ENCODE measurements at regions not wholly inside any gene's neighbourhood (a gene's known extent, or its start where the extent isn't known, plus 50 kb on each side); places are given as distances from the start of the nearest gene placed in this dataset.
"Not testable (repeated sequence)": the region's sequence is repeated elsewhere in the genome, so short reads cannot be mapped to it uniquely, and the experiment has no call there.

GRCh38 chrX:50980251-50980650 lies 69.7 kb downstream of the BMP15 start:
- no peaks in the 10 kb centered on the region for H3K27me3 ChIP-seq (replicated peaks; ENCODE audit: insufficient read depth)
- H3K4me1 ChIP-seq (replicated peaks): no peaks in the 10 kb centered on the region
- H3K4me3 ChIP-seq: no peak overlapping the region
- intact Hi-C loops (cut with DNase I): no loop called here
- no peaks in the 10 kb centered on the region for H3K36me3 ChIP-seq
- WGBS: 75% methylated on average over 3 of the region's 3 CpGs
- H3K27ac ChIP-seq: no peak overlapping the region
- DNase-seq (ENCODE audit: low spot score): no peak
- no peak for TF ChIP-seq POLR2A (IDR thresholded peaks at IDR 0.05)
- TF ChIP-seq CTCF (IDR thresholded peaks at IDR 0.05): no peak
- no peak for TF ChIP-seq POLR2AphosphoS5 (IDR thresholded peaks at IDR 0.05)
- no peaks in the 10 kb centered on the region for H3K9me3 ChIP-seq

GRCh38 chrX:50988649-50989048 lies 78.1 kb downstream of the BMP15 start:
- TF ChIP-seq POLR2AphosphoS5 (IDR thresholded peaks at IDR 0.05): no peak
- no peak for TF ChIP-seq POLR2A (IDR thresholded peaks at IDR 0.05)
- peak in 1 of 4 experiments; percentile 27 for TF ChIP-seq CTCF (IDR thresholded peaks at IDR 0.05)
- intact Hi-C loops (cut with DNase I): loop anchor here (5.0 kb wide), 1 partner anchor 241 kb away; no protein-coding TSS in a partner anchor
- Histone ChIP-seq H3K36me3 (no peaks in the 10 kb centered on the region), H3K4me1 (replicated peaks) (no peaks in the 10 kb centered on the region), H3K4me3 (no peak overlapping the region), H3K9me3 (no peaks in the 10 kb centered on the region), H3K27ac (no peak overlapping the region), H3K27me3 (replicated peaks; ENCODE audit: insufficient read depth) (no peaks in the 10 kb centered on the region)
- WGBS: 63% methylated on average over 2 of the region's 2 CpGs
- peak; percentile 4 for DNase-seq (ENCODE audit: low spot score)

- no peak overlapping the region for H3K27ac ChIP-seq
- H3K9me3 ChIP-seq: no peaks in the 10 kb centered on the region
- H3K27me3 ChIP-seq (replicated peaks; ENCODE audit: insufficient read depth): no peaks in the 10 kb centered on the region
- intact Hi-C loops (cut with DNase I): no loop called here
- DNase-seq (ENCODE audit: low spot score): no peak
- no peak for TF ChIP-seq CTCF (IDR thresholded peaks at IDR 0.05)
- no peak for TF ChIP-seq POLR2AphosphoS5 (IDR thresholded peaks at IDR 0.05)
- TF ChIP-seq POLR2A (IDR thresholded peaks at IDR 0.05): no peak
- no peaks in the 10 kb centered on the region for H3K4me1 ChIP-seq (replicated peaks)
- no peak overlapping the region for H3K4me3 ChIP-seq
- 63% methylated on average over 4 of the region's 4 CpGs for WGBS
- no peaks in the 10 kb centered on the region for H3K36me3 ChIP-seq
Observed at GRCh38 chrX:50996930-50997329, 86.4 kb downstream of the BMP15 start.

GRCh38 chrX:51000384-51000783 lies 89.8 kb downstream of the BMP15 start:
- H3K4me1 ChIP-seq (replicated peaks); H3K36me3 ChIP-seq; intact Hi-C loops (cut with DNase I); H3K27ac ChIP-seq; H3K9me3 ChIP-seq; H3K27me3 ChIP-seq (replicated peaks; ENCODE audit: insufficient read depth); DNase-seq (ENCODE audit: low spot score); H3K4me3 ChIP-seq: not testable (repeated sequence)
- WGBS: 78% methylated on average over 4 of the region's 4 CpGs

GRCh38 chrX:51001733-51002632 lies 91.4 kb downstream of the BMP15 start:
- DNase-seq (ENCODE audit: low spot score); H3K4me1 ChIP-seq (replicated peaks); H3K9me3 ChIP-seq; intact Hi-C loops (cut with DNase I); H3K4me3 ChIP-seq; H3K27ac ChIP-seq; H3K36me3 ChIP-seq; H3K27me3 ChIP-seq (replicated peaks; ENCODE audit: insufficient read depth): not testable (repeated sequence)
- 76% methylated on average over 9 of the region's 11 CpGs for WGBS

GRCh38 chrX:51006064-51006463 lies 95.5 kb downstream of the BMP15 start:
- intact Hi-C loops (cut with DNase I): no loop called here

More at GRCh38 chrX:51006064-51006463, 95.5 kb downstream of the BMP15 start:
- Histone ChIP-seq H3K27me3 (replicated peaks; ENCODE audit: insufficient read depth) (no peaks in the 10 kb centered on the region), H3K4me3 (no peak overlapping the region), H3K36me3 (no peaks in the 10 kb centered on the region), H3K9me3 (no peaks in the 10 kb centered on the region), H3K27ac (no peak overlapping the region), H3K4me1 (replicated peaks) (no peaks in the 10 kb centered on the region)
- no peak for DNase-seq (ENCODE audit: low spot score)
- no peak for TF ChIP-seq POLR2A (IDR thresholded peaks at IDR 0.05)
- no peak for TF ChIP-seq POLR2AphosphoS5 (IDR thresholded peaks at IDR 0.05)
- no peak for TF ChIP-seq CTCF (IDR thresholded peaks at IDR 0.05)
